HepG2 (cell line): ENCODE measurements at regions not wholly inside any gene's neighbourhood (a gene's known extent, or its start where the extent isn't known, plus 50 kb on each side); places are given as distances from the start of the nearest gene placed in this dataset.

Experiments
- AGO2 ChIP-seq: fragments of 200-400 bp; formaldehyde crosslinking; optimal IDR thresholded peaks from 2 replicates; pipeline ENCODE3; 2017; ENCODE audit warnings: mild to moderate bottlenecking, low read depth, low read length, moderate library complexity
- BRF2 ChIP-seq: sonication (generic); formaldehyde crosslinking; IDR thresholded peaks from 2 replicates; pipeline ENCODE4 v1.8.1; 2022; ENCODE audit warnings: mild to moderate bottlenecking, missing genetic modification reagents
- ERF ChIP-seq: IDR thresholded peaks from 2 replicates; pipeline ENCODE4 v1.6.1; 2018; ENCODE audit warnings: missing biosample characterization, missing genetic modification reagents
- JUNB ChIP-seq: sonication (generic); formaldehyde crosslinking; IDR thresholded peaks from 2 replicates; pipeline ENCODE4 v1.8.0; 2022; ENCODE audit warnings: missing genetic modification reagents, mild to moderate bottlenecking, borderline replicate concordance
- LCORL ChIP-seq, 2 experiments: fragments of 450-650 bp in 1 of 2; sonication (generic) in 1 of 2; formaldehyde crosslinking in 1 of 2; IDR thresholded peaks; 2 replicates each; pipeline versions ENCODE4 v1.5.0 to v1.6.1; 2017 to 2020; ENCODE audit warnings: antibody characterized with exemption in 1 of 2, missing genetic modification reagents in 1 of 2
- PAF1 ChIP-seq: IDR thresholded peaks from 2 replicates; pipeline ENCODE4 v1.6.1; 2016; ENCODE audit warnings: missing genetic modification reagents, missing compliant biosample characterization
- PATZ1 ChIP-seq: sonication (generic); formaldehyde crosslinking; IDR thresholded peaks from 2 replicates; pipeline ENCODE4 v1.4.0; 2020; ENCODE audit warnings: missing genetic modification reagents
- PHF21A ChIP-seq: sonication (generic); formaldehyde crosslinking; IDR thresholded peaks from 2 replicates; pipeline ENCODE4 v1.5.0; 2020; ENCODE audit warnings: mild to moderate bottlenecking, missing genetic modification reagents
- REPIN1 ChIP-seq: sonication (generic); formaldehyde crosslinking; IDR thresholded peaks from 2 replicates; pipeline ENCODE4 v1.8.0; 2022; ENCODE audit warnings: missing genetic modification reagents, low read depth, mild to moderate bottlenecking, borderline replicate concordance
- RORA ChIP-seq: sonication (generic); formaldehyde crosslinking; IDR thresholded peaks from 2 replicates; pipeline ENCODE4 v1.5.0; 2020; ENCODE audit warnings: mild to moderate bottlenecking, missing genetic modification reagents, moderate library complexity
- SP1 ChIP-seq, 2 experiments: fragments of 450-650 bp in 1 of 2; sonication (generic) in 1 of 2; formaldehyde crosslinking in 1 of 2; IDR thresholded peaks; 2 replicates each; pipeline versions ENCODE4 v1.4.0 to v1.6.1; 2016 to 2020; ENCODE audit warnings: missing genetic modification reagents in 1 of 2
- TGIF2 ChIP-seq: IDR thresholded peaks from 2 replicates; pipeline ENCODE4 v1.6.1; 2016; ENCODE audit warnings: control low read depth, missing compliant biosample characterization
- ZBTB43 ChIP-seq: sonication (generic); formaldehyde crosslinking; conservative IDR thresholded peaks from 2 replicates; pipeline ENCODE4 v1.4.0; 2020; ENCODE audit warnings: missing genetic modification reagents
- ZFP82 ChIP-seq: sonication (generic); formaldehyde crosslinking; IDR thresholded peaks from 2 replicates; pipeline ENCODE4 v1.5.1; 2020; ENCODE audit warnings: mild to moderate bottlenecking, missing genetic modification reagents, borderline replicate concordance
- ZKSCAN1 ChIP-seq: fragments of 150-350 bp; IDR thresholded peaks from 2 replicates; pipeline ENCODE4 v1.6.1; 2014; ENCODE audit warnings: low read length
- ZNF329 ChIP-seq: sonication (generic); formaldehyde crosslinking; IDR thresholded peaks from 2 replicates; pipeline ENCODE4 v1.9.0; 2021; ENCODE audit warnings: low read depth, mild to moderate bottlenecking, missing genetic modification reagents
- ZNF616 ChIP-seq: sonication (generic); formaldehyde crosslinking; IDR thresholded peaks from 2 replicates; pipeline ENCODE4 v1.5.0; 2020; ENCODE audit warnings: low read depth, mild to moderate bottlenecking, missing genetic modification reagents
- ZNF652 ChIP-seq: IDR thresholded peaks from 2 replicates; pipeline ENCODE4 v1.6.1; 2016; ENCODE audit warnings: low read depth, borderline replicate concordance
- TF ChIP-seq, protein P1 (sequence below): sonication (generic); formaldehyde crosslinking; IDR thresholded peaks from 2 replicates; pipeline ENCODE4 v1.8.1; 2023; ENCODE audit warnings: mild to moderate bottlenecking, moderate library complexity, missing genetic modification reagents

DNA sequence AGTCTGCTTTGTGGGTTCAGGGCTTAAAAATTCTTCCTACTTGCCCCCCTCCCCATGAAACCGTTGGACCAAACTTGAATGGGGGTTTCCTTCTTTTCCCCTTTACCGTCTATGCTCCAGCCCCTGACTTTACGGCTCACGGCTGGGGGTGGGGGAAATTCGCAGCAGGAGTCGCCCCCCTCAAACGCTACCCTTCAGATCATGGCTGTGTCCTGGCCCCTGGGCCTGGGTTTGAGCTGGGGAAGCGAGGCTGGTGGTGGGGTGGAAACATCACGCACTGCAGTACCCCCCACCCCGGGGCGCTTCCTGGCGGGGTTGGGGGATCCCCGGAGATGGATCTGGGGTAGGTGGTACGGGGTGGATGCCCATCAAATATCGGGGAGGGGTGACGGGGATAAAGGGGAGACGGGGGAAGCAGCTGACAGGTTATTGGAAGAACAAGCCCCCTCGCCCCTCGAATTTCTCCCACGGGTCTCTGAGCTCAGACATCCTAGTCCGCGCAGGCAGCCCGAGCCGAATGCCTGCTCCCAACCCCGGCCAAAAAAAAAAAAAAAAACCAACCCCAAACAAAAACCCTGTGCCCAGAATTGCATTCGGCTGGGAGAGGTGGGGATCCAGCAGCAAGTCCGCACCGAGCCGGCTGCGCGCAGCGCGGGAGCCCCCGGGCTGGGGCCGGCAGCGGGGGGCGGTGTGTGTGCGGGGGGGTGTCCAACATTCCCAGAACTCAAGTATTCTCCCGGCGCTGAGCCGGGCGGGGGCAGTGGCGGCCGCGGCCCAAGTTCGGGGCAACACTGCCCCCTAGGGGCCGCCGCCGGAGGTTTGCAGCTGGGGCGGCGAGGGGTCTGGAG lies 59.0 kb upstream of the ACOT11 start (continued):
- TF ChIP-seq AGO2 (no peak), TGIF2 (CRISPR knock-in tag) (no peak), JUNB (no peak), PAF1 (no peak), ZBTB43 (CRISPR knock-in tag) (no peak), PHF21A (CRISPR knock-in tag) (peak; percentile 66; the same call in 1 of the 2 replicates), BRF2 (CRISPR knock-in tag) (no peak), ZNF652 (CRISPR knock-in tag) (no peak), REPIN1 (peak; percentile 45; the same call in 1 of the 2 replicates), ZKSCAN1 (no peak), ERF (no peak), PATZ1 (CRISPR knock-in tag) (peak; percentile 98), ZNF329 (CRISPR knock-in tag) (no peak), ZNF616 (CRISPR knock-in tag) (no peak), RORA (CRISPR knock-in tag) (no peak), LCORL (IDR thresholded peaks at IDR 0.05) (0 out of 2 replicates have a peak, but pooled peaks have one; percentile 43), LCORL (CRISPR knock-in tag; IDR thresholded peaks at IDR 0.05) (peak; percentile 93), SP1 (IDR thresholded peaks at IDR 0.05) (no peak), SP1 (CRISPR knock-in tag; IDR thresholded peaks at IDR 0.05) (no peak), ZFP82 (CRISPR knock-in tag) (0 out of 2 replicates have a peak, but pooled peaks have one; percentile 46)
- TF ChIP-seq, protein P1, sequence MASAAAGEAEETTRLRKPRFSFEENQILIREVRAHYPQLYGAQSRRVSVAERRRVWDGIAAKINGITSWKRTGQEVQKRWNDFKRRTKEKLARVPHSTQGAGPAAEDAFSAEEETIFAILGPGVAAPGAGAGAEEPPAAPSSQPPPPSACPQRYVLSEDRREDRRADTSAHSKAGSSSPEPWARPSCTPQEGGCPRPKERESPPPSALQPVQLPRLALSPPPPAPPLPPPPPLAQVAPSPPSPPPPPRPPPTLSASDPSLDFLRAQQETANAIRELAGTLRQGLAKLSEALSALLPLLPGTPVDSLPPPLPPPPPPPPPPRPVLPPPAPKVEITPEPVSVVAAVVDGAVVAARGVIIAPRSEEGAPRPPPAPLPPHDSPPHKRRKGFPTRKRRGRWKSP = no peak
